ENCODE measurements at regions not wholly inside any gene's neighbourhood (a gene's known extent, or its start where the extent isn't known, plus 50 kb on each side); places are given as distances from the start of the nearest gene placed in this dataset.

DNA sequence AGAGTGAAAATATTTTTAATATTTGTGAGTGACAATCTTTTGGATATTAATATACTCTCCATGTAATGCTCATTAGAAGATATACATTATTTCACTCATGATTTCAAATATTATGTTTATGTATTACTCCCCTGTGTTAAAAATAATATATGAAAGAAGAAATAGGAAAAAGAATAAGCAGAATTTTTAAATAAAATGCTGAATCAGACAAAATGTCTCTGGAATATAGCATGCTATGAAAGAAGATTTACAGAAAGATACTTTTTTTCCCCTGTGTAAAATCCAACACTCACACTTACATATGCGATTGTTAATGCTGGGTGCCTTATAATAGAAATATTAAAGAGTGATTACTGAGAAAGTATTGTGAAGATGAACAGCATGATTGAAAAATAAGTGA is 373.7 kb downstream of the ANXA1 start:
- TF ChIP-seq CTCF (conservative IDR thresholded peaks at IDR 0.05; ENCODE audit: low read length) (no peak), EZH2phosphoT487 (IDR thresholded peaks at IDR 0.05; ENCODE audit: borderline replicate concordance, low read depth, low read length) (no peak)

Data from OCI-LY7 (cell line).